HL-60 (cell line): ENCODE measurements at regions not wholly inside any gene's neighbourhood (a gene's known extent, or its start where the extent isn't known, plus 50 kb on each side); places are given as distances from the start of the nearest gene placed in this dataset.

Experiments used
- DNase-seq, 2 experiments: peaks; one replicate each; pipeline ENCODE4 v3.0.0-alpha.2; 2010 to 2020; ENCODE audit warnings: low read depth in 1 of 2, low spot score in 1 of 2
- H3K27ac ChIP-seq: fragments of 250-450 bp; sonication (Bioruptor Pico); replicated peaks from 2 replicates; pipeline ENCODE4 v1.5.1; 2020; ENCODE audit warnings: mild to moderate bottlenecking, moderate library complexity
- H3K27me3 ChIP-seq: fragments of 250-450 bp; sonication (Bioruptor Pico); 2 replicates; pipeline ENCODE4 v1.5.1; 2021; ENCODE audit warnings: mild to moderate bottlenecking, moderate library complexity; ENCODE audit not compliant: insufficient read depth, poor library complexity, severe bottlenecking
- H3K4me3 ChIP-seq: replicated peaks from 2 replicates; pipeline ENCODE4 v1.5.1; 2011; ENCODE audit warnings: mild to moderate bottlenecking, control low read depth, low read length; ENCODE audit not compliant: insufficient read depth
- CTCF ChIP-seq: IDR thresholded peaks from one replicate; pipeline ENCODE4 v1.5.1; 2011; ENCODE audit warnings: low read length, control low read depth, inconsistent platforms; ENCODE audit not compliant: insufficient read depth
- GABPA ChIP-seq: IDR thresholded peaks from 2 replicates; pipeline ENCODE4 v1.6.1; 2012; ENCODE audit warnings: low read depth
- POLR2AphosphoS5 ChIP-seq: IDR thresholded peaks from 2 replicates; pipeline ENCODE4 v1.6.1; 2012; ENCODE audit warnings: low read depth
- REST ChIP-seq: IDR thresholded peaks from 2 replicates; pipeline ENCODE4 v1.6.1; 2012; ENCODE audit warnings: low read depth; ENCODE audit not compliant: insufficient replicate concordance
- SPI1 ChIP-seq: IDR thresholded peaks from 2 replicates; pipeline ENCODE4 v1.6.1; 2012; ENCODE audit warnings: low read depth, mild to moderate bottlenecking, borderline replicate concordance

- DNase-seq = no peak
- TF ChIP-seq CTCF (no peak), SPI1 (no peak), POLR2AphosphoS5 (no peak), REST (no peak), GABPA (no peak)
Measured at GRCh38 chr5:107203243-107203642, 467.5 kb downstream of the EFNA5 start.

GRCh38 chr5:107199756-107200155 is 471.0 kb downstream of the EFNA5 start:
- no peak overlapping the region for H3K27ac ChIP-seq
- no peak for DNase-seq
- no peak for TF ChIP-seq SPI1
- no peak for TF ChIP-seq POLR2AphosphoS5
- no peak for TF ChIP-seq CTCF
- no peak for TF ChIP-seq GABPA
- no peak for TF ChIP-seq REST
- no peak overlapping the region for H3K4me3 ChIP-seq
- no peaks in the 10 kb centered on the region for H3K27me3 ChIP-seq

More at GRCh38 chr5:107203243-107203642, 467.5 kb downstream of the EFNA5 start:
- no peak overlapping the region for H3K4me3 ChIP-seq
- no peaks in the 10 kb centered on the region for H3K27me3 ChIP-seq
- no peak overlapping the region for H3K27ac ChIP-seq

GRCh38 chr5:107196500-107197059 is 474.2 kb downstream of the EFNA5 start:
- H3K27ac ChIP-seq = no peak overlapping the region
- no peak for DNase-seq
- no peak overlapping the region for H3K4me3 ChIP-seq
- no peaks in the 10 kb centered on the region for H3K27me3 ChIP-seq
- TF ChIP-seq CTCF = no peak
- TF ChIP-seq SPI1 = no peak
- TF ChIP-seq POLR2AphosphoS5 = no peak
- no peak for TF ChIP-seq GABPA
- TF ChIP-seq REST = no peak
